GM23338 (cell line): ENCODE measurements at regions not wholly inside any gene's neighbourhood (a gene's known extent, or its start where the extent isn't known, plus 50 kb on each side); places are given as distances from the start of the nearest gene placed in this dataset.

Source experiments
- ATAC-seq: fragments of 200-7000 bp; cut with Tn5 transposase; 3 replicates; pipeline ENCODE4 v1.9.1; 2020
- DNase-seq: peaks from one replicate; pipeline ENCODE4 v3.0.0-alpha.2; 2015; ENCODE audit warnings: low spot score
- H2AFZ ChIP-seq: fragments of 200-600 bp; sonication (generic); 2 replicates; pipeline ENCODE4 v1.8.0; 2016; ENCODE audit warnings: antibody characterized with exemption, mild to moderate bottlenecking, moderate library complexity
- H3F3A ChIP-seq: fragments of 200-600 bp; sonication (generic); replicated peaks from 2 replicates; pipeline ENCODE4 v1.8.0; 2017; ENCODE audit warnings: antibody characterized with exemption, mixed run types, low read depth
- H3K27ac ChIP-seq: fragments of 200-600 bp; sonication (generic); 2 replicates; pipeline ENCODE4 v1.6.1; 2016; ENCODE audit warnings: low read depth
- H3K27me3 ChIP-seq: fragments of 200-600 bp; sonication (generic); 2 replicates; pipeline ENCODE4 v1.8.0; 2016; ENCODE audit warnings: mild to moderate bottlenecking, mixed run types, moderate library complexity; ENCODE audit not compliant: insufficient read depth
- H3K36me3 ChIP-seq: fragments of 200-600 bp; sonication (generic); 2 replicates; pipeline ENCODE4 v1.8.0; 2016; ENCODE audit warnings: mild to moderate bottlenecking; ENCODE audit not compliant: insufficient read depth
- H3K4me1 ChIP-seq: fragments of 200-600 bp; sonication (generic); 2 replicates; pipeline ENCODE4 v1.8.0; 2016; ENCODE audit warnings: mild to moderate bottlenecking, moderate library complexity; ENCODE audit not compliant: insufficient read depth
- H3K4me2 ChIP-seq: fragments of 200-600 bp; sonication (generic); 2 replicates; pipeline ENCODE4 v1.7.1; 2017; ENCODE audit warnings: mixed run types
- H3K4me3 ChIP-seq: fragments of 200-600 bp; sonication (generic); 2 replicates; pipeline ENCODE4 v1.6.1; 2016; ENCODE audit warnings: mixed run types
- H3K79me2 ChIP-seq: fragments of 200-600 bp; sonication (generic); replicated peaks from 2 replicates; pipeline ENCODE4 v1.8.0; 2017; ENCODE audit warnings: mild to moderate bottlenecking; ENCODE audit not compliant: insufficient read depth
- H3K9me2 ChIP-seq: fragments of 200-600 bp; sonication (generic); 2 replicates; pipeline ENCODE4 v1.8.0; 2017; ENCODE audit not compliant: insufficient read depth
- H4K20me1 ChIP-seq: fragments of 200-600 bp; sonication (generic); replicated peaks from 2 replicates; pipeline ENCODE4 v1.8.0; 2017; ENCODE audit warnings: mild to moderate bottlenecking; ENCODE audit not compliant: insufficient read depth
- H3K27ac Mint-ChIP-seq: 2 replicates; pipeline ENCODE4 v1.8.0; 2020; ENCODE audit warnings: inconsistent platforms, mild to moderate bottlenecking, moderate library complexity, mixed read lengths
- H3K27me3 Mint-ChIP-seq: 3 replicates; pipeline ENCODE4 v1.8.0; 2022; ENCODE audit warnings: low read depth, mild to moderate bottlenecking, moderate library complexity, mixed read lengths, inconsistent platforms; ENCODE audit not compliant: insufficient read depth, poor library complexity
- H3K36me3 Mint-ChIP-seq: 3 replicates; pipeline ENCODE4 v1.8.0; 2021; ENCODE audit warnings: low read depth, mild to moderate bottlenecking, inconsistent platforms, moderate library complexity, mixed read lengths
- H3K4me1 Mint-ChIP-seq: 3 replicates; pipeline ENCODE4 v1.8.0; 2020; ENCODE audit warnings: mild to moderate bottlenecking, inconsistent platforms, mixed read lengths
- H3K4me3 Mint-ChIP-seq: 3 replicates; pipeline ENCODE4 v1.8.0; 2021; ENCODE audit warnings: moderate library complexity, mild to moderate bottlenecking, inconsistent platforms, mixed read lengths
- H3K9me3 Mint-ChIP-seq: 3 replicates; pipeline ENCODE4 v1.8.0; 2020; ENCODE audit warnings: moderate library complexity, mild to moderate bottlenecking, inconsistent platforms, mixed read lengths
- CREB1 ChIP-seq: fragments of 250-450 bp; sonication (Bioruptor Pico); IDR thresholded peaks from 2 replicates; pipeline ENCODE4 v1.5.0; 2020; ENCODE audit warnings: low read depth, mild to moderate bottlenecking, moderate library complexity
- EZH2 ChIP-seq: fragments of 200-600 bp; sonication (generic); IDR thresholded peaks from one replicate; pipeline ENCODE4 v1.8.0; 2017; ENCODE audit warnings: antibody characterized with exemption, mild to moderate bottlenecking, low read depth; ENCODE audit not compliant: unreplicated experiment
- EZH2phosphoT487 ChIP-seq: fragments of 200-600 bp; sonication (generic); IDR thresholded peaks from one replicate; pipeline ENCODE4 v1.8.1; 2018; ENCODE audit warnings: antibody characterized with exemption; ENCODE audit not compliant: unreplicated experiment
- NANOG ChIP-seq: IDR thresholded peaks from 2 replicates; pipeline ENCODE4 v1.6.1; 2016; ENCODE audit warnings: antibody characterized with exemption, borderline replicate concordance
- REST ChIP-seq: IDR thresholded peaks from one replicate; pipeline ENCODE4 v1.6.1; 2018; ENCODE audit warnings: antibody characterized with exemption; ENCODE audit not compliant: unreplicated experiment
- STAT1 ChIP-seq: IDR thresholded peaks from one replicate; pipeline ENCODE4 v1.6.1; 2016; ENCODE audit warnings: antibody characterized with exemption; ENCODE audit not compliant: unreplicated experiment
- TF ChIP-seq, protein P1 (sequence below): fragments of 250-450 bp; sonication (Bioruptor Pico); IDR thresholded peaks from 2 replicates; pipeline ENCODE4 v1.5.0; 2020; ENCODE audit warnings: mild to moderate bottlenecking, moderate library complexity

DNA sequence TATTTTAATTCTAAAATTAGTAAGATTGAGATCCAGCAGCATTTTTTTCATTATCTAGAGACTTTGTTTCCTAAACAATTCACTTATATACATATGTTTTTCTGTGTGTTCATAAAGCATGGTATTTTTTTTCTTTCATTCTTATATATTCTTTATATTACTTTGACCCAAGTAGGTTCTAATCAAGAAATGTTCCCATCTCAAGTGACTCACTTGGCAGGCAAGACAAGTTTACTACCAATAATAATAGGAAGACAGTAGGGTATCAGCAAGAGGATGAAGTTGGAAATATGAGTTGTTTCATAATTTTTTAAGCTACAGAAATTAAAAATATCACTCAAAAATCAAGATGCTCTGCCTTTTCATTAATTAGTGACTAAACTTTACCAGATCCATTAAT, 613.4 kb upstream of the ATP2B1 start:
- H2AFZ ChIP-seq, result no peak overlapping the region
- H3K9me2 ChIP-seq, result peaks cover 4% of the 10 kb centered on the region; the same call in 1 of the 2 replicates
- DNase-seq (no peak), ATAC-seq (no peak)
- TF ChIP-seq EZH2 (no peak), STAT1 (no peak), REST (no peak), EZH2phosphoT487 (no peak), CREB1 (CRISPR knock-in tag) (no peak), NANOG (no peak)
- TF ChIP-seq, protein P1, sequence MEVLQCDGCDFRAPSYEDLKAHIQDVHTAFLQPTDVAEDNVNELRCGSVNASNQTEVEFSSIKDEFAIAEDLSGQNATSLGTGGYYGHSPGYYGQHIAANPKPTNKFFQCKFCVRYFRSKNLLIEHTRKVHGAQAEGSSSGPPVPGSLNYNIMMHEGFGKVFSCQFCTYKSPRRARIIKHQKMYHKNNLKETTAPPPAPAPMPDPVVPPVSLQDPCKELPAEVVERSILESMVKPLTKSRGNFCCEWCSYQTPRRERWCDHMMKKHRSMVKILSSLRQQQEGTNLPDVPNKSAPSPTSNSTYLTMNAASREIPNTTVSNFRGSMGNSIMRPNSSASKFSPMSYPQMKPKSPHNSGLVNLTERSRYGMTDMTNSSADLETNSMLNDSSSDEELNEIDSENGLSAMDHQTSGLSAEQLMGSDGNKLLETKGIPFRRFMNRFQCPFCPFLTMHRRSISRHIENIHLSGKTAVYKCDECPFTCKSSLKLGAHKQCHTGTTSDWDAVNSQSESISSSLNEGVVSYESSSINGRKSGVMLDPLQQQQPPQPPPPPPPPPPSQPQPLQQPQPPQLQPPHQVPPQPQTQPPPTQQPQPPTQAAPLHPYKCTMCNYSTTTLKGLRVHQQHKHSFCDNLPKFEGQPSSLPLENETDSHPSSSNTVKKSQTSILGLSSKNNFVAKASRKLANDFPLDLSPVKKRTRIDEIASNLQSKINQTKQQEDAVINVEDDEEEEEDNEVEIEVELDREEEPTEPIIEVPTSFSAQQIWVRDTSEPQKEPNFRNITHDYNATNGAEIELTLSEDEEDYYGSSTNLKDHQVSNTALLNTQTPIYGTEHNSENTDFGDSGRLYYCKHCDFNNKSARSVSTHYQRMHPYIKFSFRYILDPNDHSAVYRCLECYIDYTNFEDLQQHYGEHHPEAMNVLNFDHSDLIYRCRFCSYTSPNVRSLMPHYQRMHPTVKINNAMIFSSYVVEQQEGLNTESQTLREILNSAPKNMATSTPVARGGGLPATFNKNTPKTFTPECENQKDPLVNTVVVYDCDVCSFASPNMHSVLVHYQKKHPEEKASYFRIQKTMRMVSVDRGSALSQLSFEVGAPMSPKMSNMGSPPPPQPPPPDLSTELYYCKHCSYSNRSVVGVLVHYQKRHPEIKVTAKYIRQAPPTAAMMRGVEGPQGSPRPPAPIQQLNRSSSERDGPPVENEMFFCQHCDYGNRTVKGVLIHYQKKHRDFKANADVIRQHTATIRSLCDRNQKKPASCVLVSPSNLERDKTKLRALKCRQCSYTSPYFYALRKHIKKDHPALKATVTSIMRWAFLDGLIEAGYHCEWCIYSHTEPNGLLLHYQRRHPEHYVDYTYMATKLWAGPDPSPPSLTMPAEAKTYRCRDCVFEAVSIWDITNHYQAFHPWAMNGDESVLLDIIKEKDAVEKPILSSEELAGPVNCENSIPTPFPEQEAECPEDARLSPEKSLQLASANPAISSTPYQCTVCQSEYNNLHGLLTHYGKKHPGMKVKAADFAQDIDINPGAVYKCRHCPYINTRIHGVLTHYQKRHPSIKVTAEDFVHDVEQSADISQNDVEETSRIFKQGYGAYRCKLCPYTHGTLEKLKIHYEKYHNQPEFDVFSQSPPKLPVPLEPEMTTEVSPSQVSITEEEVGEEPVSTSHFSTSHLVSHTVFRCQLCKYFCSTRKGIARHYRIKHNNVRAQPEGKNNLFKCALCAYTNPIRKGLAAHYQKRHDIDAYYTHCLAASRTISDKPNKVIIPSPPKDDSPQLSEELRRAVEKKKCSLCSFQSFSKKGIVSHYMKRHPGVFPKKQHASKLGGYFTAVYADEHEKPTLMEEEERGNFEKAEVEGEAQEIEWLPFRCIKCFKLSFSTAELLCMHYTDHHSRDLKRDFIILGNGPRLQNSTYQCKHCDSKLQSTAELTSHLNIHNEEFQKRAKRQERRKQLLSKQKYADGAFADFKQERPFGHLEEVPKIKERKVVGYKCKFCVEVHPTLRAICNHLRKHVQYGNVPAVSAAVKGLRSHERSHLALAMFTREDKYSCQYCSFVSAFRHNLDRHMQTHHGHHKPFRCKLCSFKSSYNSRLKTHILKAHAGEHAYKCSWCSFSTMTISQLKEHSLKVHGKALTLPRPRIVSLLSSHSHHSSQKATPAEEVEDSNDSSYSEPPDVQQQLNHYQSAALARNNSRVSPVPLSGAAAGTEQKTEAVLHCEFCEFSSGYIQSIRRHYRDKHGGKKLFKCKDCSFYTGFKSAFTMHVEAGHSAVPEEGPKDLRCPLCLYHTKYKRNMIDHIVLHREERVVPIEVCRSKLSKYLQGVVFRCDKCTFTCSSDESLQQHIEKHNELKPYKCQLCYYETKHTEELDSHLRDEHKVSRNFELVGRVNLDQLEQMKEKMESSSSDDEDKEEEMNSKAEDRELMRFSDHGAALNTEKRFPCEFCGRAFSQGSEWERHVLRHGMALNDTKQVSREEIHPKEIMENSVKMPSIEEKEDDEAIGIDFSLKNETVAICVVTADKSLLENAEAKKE, result no peak
- H3K27ac ChIP-seq, result no peak overlapping the region
- H3K4me1 Mint-ChIP-seq, result peaks cover 17% of the 10 kb centered on the region; the same call in 2 of the 3 replicates
- H3K79me2 ChIP-seq, result no peaks in the 10 kb centered on the region
- H3K27me3 ChIP-seq, result no peaks in the 10 kb centered on the region
- peak overlapping the region; percentile 5; the same call in 1 of the 2 replicates for H3K4me2 ChIP-seq
- H3F3A ChIP-seq, result no peaks in the 10 kb centered on the region
- H3K4me3 ChIP-seq, result no peak overlapping the region
- no peak overlapping the region for H3K27ac Mint-ChIP-seq
- peaks cover 12% of the 10 kb centered on the region; the same call in 2 of the 3 replicates for H3K36me3 Mint-ChIP-seq
- 0 out of 2 replicates have a peak, but pooled peaks cover 5% of the 10 kb centered on the region for H3K4me1 ChIP-seq
- H3K4me3 Mint-ChIP-seq, result no peak overlapping the region
- no peaks in the 10 kb centered on the region for H3K36me3 ChIP-seq
- no peaks in the 10 kb centered on the region for H4K20me1 ChIP-seq
- peaks cover 5% of the 10 kb centered on the region; the same call in 1 of the 3 replicates for H3K9me3 Mint-ChIP-seq
- H3K27me3 Mint-ChIP-seq, result no peaks in the 10 kb centered on the region
